Psoas muscle (tissue), 7 donors: ENCODE measurements at regions not wholly inside any gene's neighbourhood (a gene's known extent, or its start where the extent isn't known, plus 50 kb on each side); places are given as distances from the start of the nearest gene placed in this dataset.
"Not testable (repeated sequence)": the region's sequence is repeated elsewhere in the genome, so short reads cannot be mapped to it uniquely, and the experiment has no call there.

Source experiments
- ATAC-seq, 4 donors: fragments of 200-7000 bp; cut with Tn5 transposase; one replicate each; pipeline ENCODE4 v1.9.1; 2020; ENCODE audit warnings: moderate library complexity in 3 of 4, mild to moderate bottlenecking in 2 of 4
- DNase-seq, 2 donors: peaks; one replicate each; pipeline ENCODE4 v3.0.0-alpha.2; 2020
- H3K27ac ChIP-seq: fragments of 200-600 bp; one replicate; pipeline ENCODE4 v1.8.0; 2022
- H3K27me3 ChIP-seq, 3 donors: fragments of 200-600 bp in 1 of 3; one replicate each; pipeline versions ENCODE4 v1.6.1 to v1.8.0; 2013 to 2022; ENCODE audit warnings: low read length in 2 of 3, mild to moderate bottlenecking in 2 of 3, moderate library complexity in 1 of 3; ENCODE audit not compliant: insufficient read depth in 3 of 3
- H3K36me3 ChIP-seq, 2 donors: fragments of 200-600 bp in 1 of 2; one replicate each; pipeline versions ENCODE4 v1.6.1 to v1.8.0; 2013 to 2022; ENCODE audit warnings: low read depth in 1 of 2, mild to moderate bottlenecking in 1 of 2, moderate library complexity in 1 of 2; ENCODE audit not compliant: insufficient read depth in 1 of 2
- H3K4me1 ChIP-seq: fragments of 200-600 bp; one replicate; pipeline ENCODE4 v1.8.0; 2022
- H3K4me3 ChIP-seq: fragments of 200-600 bp; one replicate; pipeline ENCODE4 v1.8.0; 2022; ENCODE audit warnings: mild to moderate bottlenecking
- H3K9me3 ChIP-seq: fragments of 200-600 bp; one replicate; pipeline ENCODE4 v1.8.0; 2022
- CTCF ChIP-seq: fragments of 200-600 bp; IDR thresholded peaks from one replicate; pipeline ENCODE4 v1.8.0; 2022; ENCODE audit warnings: antibody characterized with exemption
- WGBS, 3 donors: extraction: QIAGEN DNeasy Blood & Tissue Kit; methylation state at CpG; one replicate each; pipeline versions ENCODE4 v1.1.6 to v1.1.7; 2013; 5-methylcytosine and 5-hydroxymethylcytosine counted together
- intact Hi-C, 2 donors: fragments of 100-400 bp; cut with DNase I; formaldehyde crosslinking; loops; one replicate each; pipeline versions ENCODE4 v1.11.0 to v1.14.2; 2022
- donor health status: healthy with polysubstance abuse.
- donor health status: DM: no; HTN: no; CAD: no; lungs with moderate emphysema.
- donor health status: Bipolar disorder and iron deficiency.
- donor health status: healthy.
- donor health status: DM: yes; HTN: yes; CAD: no.
- donor health status: DM: no; HTN: no; CAD: no.
- donor health status: DM: yes; HTN: yes; CAD: no.

- H3K27me3 ChIP-seq = no peaks in the 10 kb centered on the region
- no peak overlapping the region for H3K4me3 ChIP-seq
- H3K27ac ChIP-seq = no peak overlapping the region
- H3K36me3 ChIP-seq = no peaks in the 10 kb centered on the region
- intact Hi-C loops = no loop called here
- DNase-seq (no peak), ATAC-seq (no peak)
- H3K4me1 ChIP-seq = no peaks in the 10 kb centered on the region
- WGBS, 3 donors = 92 to 99% (median 94%) methylated on average over 3 of the region's 3 CpGs
- TF ChIP-seq CTCF = no peak
- H3K9me3 ChIP-seq = no peaks in the 10 kb centered on the region
Observed at GRCh38 chr3:66639809-66640356, 139.1 kb upstream of the LRIG1 start.

- DNase-seq (no peak), ATAC-seq (no peak)
- intact Hi-C loops = no loop called here
- Histone ChIP-seq H3K27me3 (no peaks in the 10 kb centered on the region), H3K4me3 (no peak overlapping the region), H3K36me3 (no peaks in the 10 kb centered on the region), H3K9me3 (peaks cover 8% of the 10 kb centered on the region), H3K27ac (no peak overlapping the region), H3K4me1 (no peaks in the 10 kb centered on the region)
- WGBS, 3 donors = 80 to 81% (median 80%) methylated on average over 4 of the region's 4 CpGs
- TF ChIP-seq CTCF = no peak
Observed at GRCh38 chr3:66642019-66642418, 141.2 kb upstream of the LRIG1 start.

- no peak overlapping the region for H3K4me3 ChIP-seq
- peaks cover 8% of the 10 kb centered on the region for H3K9me3 ChIP-seq
- no peak for TF ChIP-seq CTCF
- 19 to 41% (median 25%) methylated on average over 3 of the region's 3 CpGs for whole genome bisulfite sequencing, 3 donors
- H3K36me3 ChIP-seq = no peaks in the 10 kb centered on the region
- intact Hi-C loops = no loop called here
- ATAC-seq (no peak), DNase-seq (no peak)
- no peaks in the 10 kb centered on the region for H3K27me3 ChIP-seq
- H3K27ac ChIP-seq = no peak overlapping the region
- no peaks in the 10 kb centered on the region for H3K4me1 ChIP-seq
Observed at GRCh38 chr3:66642484-66642883, 141.7 kb upstream of the LRIG1 start.

GRCh38 chr3:66644549-66644948 lies 143.7 kb upstream of the LRIG1 start:
- intact Hi-C loops = no loop called here
- H3K4me3 ChIP-seq = no peak overlapping the region
- TF ChIP-seq CTCF = no peak
- H3K27me3 ChIP-seq = no peaks in the 10 kb centered on the region
- ATAC-seq = no peak
- no peaks in the 10 kb centered on the region for H3K4me1 ChIP-seq
- peaks cover 8% of the 10 kb centered on the region for H3K9me3 ChIP-seq
- no peak for DNase-seq
- no peak overlapping the region for H3K27ac ChIP-seq
- no peaks in the 10 kb centered on the region for H3K36me3 ChIP-seq

- Histone ChIP-seq H3K27me3 (no peaks in the 10 kb centered on the region), H3K36me3 (no peaks in the 10 kb centered on the region), H3K4me1 (no peaks in the 10 kb centered on the region), H3K9me3 (peaks cover 8% of the 10 kb centered on the region), H3K4me3 (no peak overlapping the region), H3K27ac (no peak overlapping the region)
- intact Hi-C loops = no loop called here
- 88 to 97% (median 93%) methylated on average over 1 of the region's 1 CpG for WGBS, 3 donors
- ATAC-seq (no peak), DNase-seq (no peak)
- TF ChIP-seq CTCF = no peak
Observed at GRCh38 chr3:66648975-66649374, 148.2 kb upstream of the LRIG1 start.

- H3K4me3 ChIP-seq, H3K27me3 ChIP-seq, H3K27ac ChIP-seq, ATAC-seq, H3K9me3 ChIP-seq, H3K36me3 ChIP-seq, H3K4me1 ChIP-seq, intact Hi-C loops, DNase-seq: not testable (repeated sequence)
- 95 to 97% (median 96%) methylated on average over 28 to 29 of the region's 29 CpGs for WGBS, 3 donors
Observed at GRCh38 chr3:66651520-66651919, 150.7 kb upstream of the LRIG1 start.

- ATAC-seq, H3K4me1 ChIP-seq, H3K27ac ChIP-seq, H3K27me3 ChIP-seq, H3K4me3 ChIP-seq, intact Hi-C loops, H3K9me3 ChIP-seq, H3K36me3 ChIP-seq, DNase-seq: not testable (repeated sequence)
- WGBS, 3 donors = 98 to 99% (median 98%) methylated on average over 3 to 4 of the region's 4 CpGs
Observed at GRCh38 chr3:66652100-66652499, 151.3 kb upstream of the LRIG1 start.
